ENCODE measurements at regions not wholly inside any gene's neighbourhood (a gene's known extent, or its start where the extent isn't known, plus 50 kb on each side); places are given as distances from the start of the nearest gene placed in this dataset.

GRCh38 chr11:86124251-86125233 lies 55.7 kb upstream of the PICALM start:
- DNase-seq (ENCODE audit: extremely low spot score, insufficient read length, low read depth) = no peak
- peak; percentile 76 for FAIRE-seq

- FAIRE-seq = no peak
Measured at GRCh38 chr11:86122773-86123172, 53.9 kb upstream of the PICALM start.

DNA sequence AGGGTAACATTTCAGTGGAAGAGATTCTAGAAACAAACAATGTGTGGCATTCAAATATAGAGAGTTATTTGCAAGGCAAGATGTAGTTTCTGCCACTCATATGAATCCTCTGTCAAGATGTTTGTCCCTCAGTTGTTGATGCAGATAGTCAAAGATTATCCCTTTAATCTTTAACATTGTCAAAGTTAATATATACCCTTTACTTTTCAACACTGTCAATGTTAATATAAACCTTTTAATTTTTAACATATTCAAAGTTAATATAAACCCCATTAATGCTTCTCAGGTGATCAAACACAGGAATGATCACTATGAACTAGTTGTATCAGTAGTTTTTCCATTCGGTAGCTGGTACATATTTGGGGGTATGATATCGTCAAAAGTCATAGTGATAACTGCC lies 51.9 kb upstream of the PICALM start:
- no peak for DNase-seq (ENCODE audit: extremely low spot score, insufficient read length, low read depth)
- FAIRE-seq = peak; percentile 74

More at GRCh38 chr11:86122773-86123172, 53.9 kb upstream of the PICALM start:
- no peak for DNase-seq (ENCODE audit: extremely low spot score, insufficient read length, low read depth)

GRCh38 chr11:86119906-86120305 lies 51.0 kb upstream of the PICALM start:
- DNase-seq (ENCODE audit: extremely low spot score, insufficient read length, low read depth) (no peak), FAIRE-seq (no peak)

DNA sequence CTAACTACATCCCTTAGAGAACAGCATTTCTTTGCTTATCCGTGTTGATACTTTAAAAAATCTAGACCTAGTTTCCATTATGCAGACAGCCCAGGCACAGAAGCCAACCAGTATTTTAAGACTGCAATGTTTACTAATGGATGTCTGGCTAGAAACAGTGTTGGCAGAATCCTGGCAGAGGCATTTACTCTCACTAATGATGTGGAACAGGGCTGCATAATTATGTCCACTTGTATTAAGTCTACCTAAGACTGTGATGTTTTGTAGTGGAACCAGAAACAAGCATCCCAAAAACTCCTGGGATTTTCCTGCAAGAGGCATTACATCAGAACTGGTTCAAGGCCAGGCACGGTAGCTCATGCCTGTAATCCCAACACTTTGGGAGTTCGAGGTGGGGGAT lies 50.2 kb upstream of the PICALM start:
- DNase-seq (ENCODE audit: extremely low spot score, insufficient read length, low read depth) (no peak), FAIRE-seq (no peak)
